ENCODE measurements at regions not wholly inside any gene's neighbourhood (a gene's known extent, or its start where the extent isn't known, plus 50 kb on each side); places are given as distances from the start of the nearest gene placed in this dataset.

DNA sequence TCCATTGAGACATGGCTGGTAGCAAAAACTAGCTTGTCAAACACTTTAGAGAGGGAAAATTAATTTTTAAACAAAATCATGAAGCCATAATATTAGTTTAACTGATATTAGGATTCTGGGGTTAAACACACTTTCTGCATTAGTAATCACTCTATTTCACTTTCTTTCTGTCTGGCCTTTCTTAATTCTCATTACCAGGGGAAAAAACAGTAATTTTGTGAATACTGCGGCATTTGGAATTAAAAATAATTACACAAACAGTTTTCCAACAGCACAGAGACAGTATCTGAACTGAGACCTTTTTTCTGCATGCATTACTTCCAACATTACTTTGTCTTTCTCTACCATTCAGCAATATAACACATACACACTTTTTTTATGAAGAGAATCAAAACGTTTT lies 190.6 kb downstream of the MRPL39 start (continued):
- TF ChIP-seq, protein P1, sequence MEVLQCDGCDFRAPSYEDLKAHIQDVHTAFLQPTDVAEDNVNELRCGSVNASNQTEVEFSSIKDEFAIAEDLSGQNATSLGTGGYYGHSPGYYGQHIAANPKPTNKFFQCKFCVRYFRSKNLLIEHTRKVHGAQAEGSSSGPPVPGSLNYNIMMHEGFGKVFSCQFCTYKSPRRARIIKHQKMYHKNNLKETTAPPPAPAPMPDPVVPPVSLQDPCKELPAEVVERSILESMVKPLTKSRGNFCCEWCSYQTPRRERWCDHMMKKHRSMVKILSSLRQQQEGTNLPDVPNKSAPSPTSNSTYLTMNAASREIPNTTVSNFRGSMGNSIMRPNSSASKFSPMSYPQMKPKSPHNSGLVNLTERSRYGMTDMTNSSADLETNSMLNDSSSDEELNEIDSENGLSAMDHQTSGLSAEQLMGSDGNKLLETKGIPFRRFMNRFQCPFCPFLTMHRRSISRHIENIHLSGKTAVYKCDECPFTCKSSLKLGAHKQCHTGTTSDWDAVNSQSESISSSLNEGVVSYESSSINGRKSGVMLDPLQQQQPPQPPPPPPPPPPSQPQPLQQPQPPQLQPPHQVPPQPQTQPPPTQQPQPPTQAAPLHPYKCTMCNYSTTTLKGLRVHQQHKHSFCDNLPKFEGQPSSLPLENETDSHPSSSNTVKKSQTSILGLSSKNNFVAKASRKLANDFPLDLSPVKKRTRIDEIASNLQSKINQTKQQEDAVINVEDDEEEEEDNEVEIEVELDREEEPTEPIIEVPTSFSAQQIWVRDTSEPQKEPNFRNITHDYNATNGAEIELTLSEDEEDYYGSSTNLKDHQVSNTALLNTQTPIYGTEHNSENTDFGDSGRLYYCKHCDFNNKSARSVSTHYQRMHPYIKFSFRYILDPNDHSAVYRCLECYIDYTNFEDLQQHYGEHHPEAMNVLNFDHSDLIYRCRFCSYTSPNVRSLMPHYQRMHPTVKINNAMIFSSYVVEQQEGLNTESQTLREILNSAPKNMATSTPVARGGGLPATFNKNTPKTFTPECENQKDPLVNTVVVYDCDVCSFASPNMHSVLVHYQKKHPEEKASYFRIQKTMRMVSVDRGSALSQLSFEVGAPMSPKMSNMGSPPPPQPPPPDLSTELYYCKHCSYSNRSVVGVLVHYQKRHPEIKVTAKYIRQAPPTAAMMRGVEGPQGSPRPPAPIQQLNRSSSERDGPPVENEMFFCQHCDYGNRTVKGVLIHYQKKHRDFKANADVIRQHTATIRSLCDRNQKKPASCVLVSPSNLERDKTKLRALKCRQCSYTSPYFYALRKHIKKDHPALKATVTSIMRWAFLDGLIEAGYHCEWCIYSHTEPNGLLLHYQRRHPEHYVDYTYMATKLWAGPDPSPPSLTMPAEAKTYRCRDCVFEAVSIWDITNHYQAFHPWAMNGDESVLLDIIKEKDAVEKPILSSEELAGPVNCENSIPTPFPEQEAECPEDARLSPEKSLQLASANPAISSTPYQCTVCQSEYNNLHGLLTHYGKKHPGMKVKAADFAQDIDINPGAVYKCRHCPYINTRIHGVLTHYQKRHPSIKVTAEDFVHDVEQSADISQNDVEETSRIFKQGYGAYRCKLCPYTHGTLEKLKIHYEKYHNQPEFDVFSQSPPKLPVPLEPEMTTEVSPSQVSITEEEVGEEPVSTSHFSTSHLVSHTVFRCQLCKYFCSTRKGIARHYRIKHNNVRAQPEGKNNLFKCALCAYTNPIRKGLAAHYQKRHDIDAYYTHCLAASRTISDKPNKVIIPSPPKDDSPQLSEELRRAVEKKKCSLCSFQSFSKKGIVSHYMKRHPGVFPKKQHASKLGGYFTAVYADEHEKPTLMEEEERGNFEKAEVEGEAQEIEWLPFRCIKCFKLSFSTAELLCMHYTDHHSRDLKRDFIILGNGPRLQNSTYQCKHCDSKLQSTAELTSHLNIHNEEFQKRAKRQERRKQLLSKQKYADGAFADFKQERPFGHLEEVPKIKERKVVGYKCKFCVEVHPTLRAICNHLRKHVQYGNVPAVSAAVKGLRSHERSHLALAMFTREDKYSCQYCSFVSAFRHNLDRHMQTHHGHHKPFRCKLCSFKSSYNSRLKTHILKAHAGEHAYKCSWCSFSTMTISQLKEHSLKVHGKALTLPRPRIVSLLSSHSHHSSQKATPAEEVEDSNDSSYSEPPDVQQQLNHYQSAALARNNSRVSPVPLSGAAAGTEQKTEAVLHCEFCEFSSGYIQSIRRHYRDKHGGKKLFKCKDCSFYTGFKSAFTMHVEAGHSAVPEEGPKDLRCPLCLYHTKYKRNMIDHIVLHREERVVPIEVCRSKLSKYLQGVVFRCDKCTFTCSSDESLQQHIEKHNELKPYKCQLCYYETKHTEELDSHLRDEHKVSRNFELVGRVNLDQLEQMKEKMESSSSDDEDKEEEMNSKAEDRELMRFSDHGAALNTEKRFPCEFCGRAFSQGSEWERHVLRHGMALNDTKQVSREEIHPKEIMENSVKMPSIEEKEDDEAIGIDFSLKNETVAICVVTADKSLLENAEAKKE (CRISPR knock-in tag; IDR thresholded peaks at IDR 0.05), result no peak

GRCh38 chr21:25412100-25412499 lies 195.2 kb downstream of the MRPL39 start:
- Histone ChIP-seq H4K20me1 (replicated peaks; ENCODE audit: insufficient read depth) (no peaks in the 10 kb centered on the region), H3F3A (replicated peaks; ENCODE audit: low read depth) (no peaks in the 10 kb centered on the region), H2AFZ (no peak overlapping the region), H3K27me3 (ENCODE audit: insufficient read depth) (no peaks in the 10 kb centered on the region), H3K4me1 (ENCODE audit: insufficient read depth) (no peaks in the 10 kb centered on the region), H3K36me3 (ENCODE audit: insufficient read depth) (no peaks in the 10 kb centered on the region), H3K27ac (ENCODE audit: low read depth) (no peak overlapping the region), H3K9me2 (ENCODE audit: insufficient read depth) (peaks cover 3% of the 10 kb centered on the region; the same call in 1 of the 2 replicates), H3K79me2 (replicated peaks; ENCODE audit: insufficient read depth) (no peaks in the 10 kb centered on the region), H3K4me3 (no peak overlapping the region), H3K4me2 (no peak overlapping the region)
- Mint-ChIP-seq H3K36me3 (ENCODE audit: low read depth) (no peaks in the 10 kb centered on the region), H3K27me3 (ENCODE audit: insufficient read depth, low read depth, poor library complexity) (no peaks in the 10 kb centered on the region), H3K4me3 (no peak overlapping the region), H3K27ac (no peak overlapping the region), H3K4me1 (no peaks in the 10 kb centered on the region), H3K9me3 (no peaks in the 10 kb centered on the region)
- DNase-seq (ENCODE audit: low spot score) (no peak), ATAC-seq (no peak)
- TF ChIP-seq, protein P2, sequence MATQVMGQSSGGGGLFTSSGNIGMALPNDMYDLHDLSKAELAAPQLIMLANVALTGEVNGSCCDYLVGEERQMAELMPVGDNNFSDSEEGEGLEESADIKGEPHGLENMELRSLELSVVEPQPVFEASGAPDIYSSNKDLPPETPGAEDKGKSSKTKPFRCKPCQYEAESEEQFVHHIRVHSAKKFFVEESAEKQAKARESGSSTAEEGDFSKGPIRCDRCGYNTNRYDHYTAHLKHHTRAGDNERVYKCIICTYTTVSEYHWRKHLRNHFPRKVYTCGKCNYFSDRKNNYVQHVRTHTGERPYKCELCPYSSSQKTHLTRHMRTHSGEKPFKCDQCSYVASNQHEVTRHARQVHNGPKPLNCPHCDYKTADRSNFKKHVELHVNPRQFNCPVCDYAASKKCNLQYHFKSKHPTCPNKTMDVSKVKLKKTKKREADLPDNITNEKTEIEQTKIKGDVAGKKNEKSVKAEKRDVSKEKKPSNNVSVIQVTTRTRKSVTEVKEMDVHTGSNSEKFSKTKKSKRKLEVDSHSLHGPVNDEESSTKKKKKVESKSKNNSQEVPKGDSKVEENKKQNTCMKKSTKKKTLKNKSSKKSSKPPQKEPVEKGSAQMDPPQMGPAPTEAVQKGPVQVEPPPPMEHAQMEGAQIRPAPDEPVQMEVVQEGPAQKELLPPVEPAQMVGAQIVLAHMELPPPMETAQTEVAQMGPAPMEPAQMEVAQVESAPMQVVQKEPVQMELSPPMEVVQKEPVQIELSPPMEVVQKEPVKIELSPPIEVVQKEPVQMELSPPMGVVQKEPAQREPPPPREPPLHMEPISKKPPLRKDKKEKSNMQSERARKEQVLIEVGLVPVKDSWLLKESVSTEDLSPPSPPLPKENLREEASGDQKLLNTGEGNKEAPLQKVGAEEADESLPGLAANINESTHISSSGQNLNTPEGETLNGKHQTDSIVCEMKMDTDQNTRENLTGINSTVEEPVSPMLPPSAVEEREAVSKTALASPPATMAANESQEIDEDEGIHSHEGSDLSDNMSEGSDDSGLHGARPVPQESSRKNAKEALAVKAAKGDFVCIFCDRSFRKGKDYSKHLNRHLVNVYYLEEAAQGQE (IDR thresholded peaks at IDR 0.05; ENCODE audit: unreplicated experiment), result no peak
- no peak for TF ChIP-seq ETS1 (IDR thresholded peaks at IDR 0.05)
- no peak for TF ChIP-seq NANOG (IDR thresholded peaks at IDR 0.05; ENCODE audit: borderline replicate concordance)
- TF ChIP-seq ZNF114 (CRISPR knock-in tag; IDR thresholded peaks at IDR 0.05), result no peak
- no peak for TF ChIP-seq POLR2AphosphoS5 (IDR thresholded peaks at IDR 0.05; ENCODE audit: low read depth)

Measured in GM23338 (cell line).